ENCODE measurements at regions not wholly inside any gene's neighbourhood (a gene's known extent, or its start where the extent isn't known, plus 50 kb on each side); places are given as distances from the start of the nearest gene placed in this dataset.

- H3K4me3 ChIP-seq (ENCODE audit: low read length) = no peak overlapping the region
- DNase-seq (ENCODE audit: low read depth, low spot score) = no peak
These were observed 159.4 kb upstream of the FST start for GRCh38 chr5:53321073-53321472.

GRCh38 chr5:53321721-53322120, 158.7 kb upstream of the FST start:
- no peak overlapping the region for H3K4me3 ChIP-seq (ENCODE audit: low read length)

GRCh38 chr5:53322257-53322656, 158.2 kb upstream of the FST start:
- no peak for DNase-seq (ENCODE audit: low read depth, low spot score)
- no peak overlapping the region for H3K4me3 ChIP-seq (ENCODE audit: low read length)

More at GRCh38 chr5:53321721-53322120, 158.7 kb upstream of the FST start:
- no peak for DNase-seq (ENCODE audit: low read depth, low spot score)

- no peak overlapping the region for H3K4me3 ChIP-seq (ENCODE audit: low read length)
- no peak for DNase-seq (ENCODE audit: low read depth, low spot score)
These were observed 156.9 kb upstream of the FST start for GRCh38 chr5:53323511-53323910.

GRCh38 chr5:53323943-53324642, 156.3 kb upstream of the FST start:
- no peak for DNase-seq (ENCODE audit: low read depth, low spot score)
- H3K4me3 ChIP-seq (ENCODE audit: low read length) = no peak overlapping the region

GRCh38 chr5:53326424-53327153, 153.8 kb upstream of the FST start:
- H3K4me3 ChIP-seq (ENCODE audit: low read length) = no peak overlapping the region
- no peak for DNase-seq (ENCODE audit: low read depth, low spot score)

GRCh38 chr5:53327811-53328334, 152.6 kb upstream of the FST start:
- DNase-seq (ENCODE audit: low read depth, low spot score) = no peak
- H3K4me3 ChIP-seq (ENCODE audit: low read length) = no peak overlapping the region

GRCh38 chr5:53330491-53330890, 149.9 kb upstream of the FST start:
- no peak overlapping the region for H3K4me3 ChIP-seq (ENCODE audit: low read length)
- no peak for DNase-seq (ENCODE audit: low read depth, low spot score)

GRCh38 chr5:53331463-53331862, 149.0 kb upstream of the FST start:
- DNase-seq (ENCODE audit: low read depth, low spot score) = no peak
- H3K4me3 ChIP-seq (ENCODE audit: low read length) = no peak overlapping the region

- no peak for DNase-seq (ENCODE audit: low read depth, low spot score)
These were observed 147.3 kb upstream of the FST start for GRCh38 chr5:53333160-53333559.

GRCh38 chr5:53334431-53334941, 145.9 kb upstream of the FST start:
- H3K4me3 ChIP-seq (ENCODE audit: low read length) = no peak overlapping the region
- DNase-seq (ENCODE audit: low read depth, low spot score) = no peak

More at GRCh38 chr5:53333160-53333559, 147.3 kb upstream of the FST start:
- no peak overlapping the region for H3K4me3 ChIP-seq (ENCODE audit: low read length)

GRCh38 chr5:53335115-53335514, 145.3 kb upstream of the FST start:
- DNase-seq (ENCODE audit: low read depth, low spot score) = no peak
- no peak overlapping the region for H3K4me3 ChIP-seq (ENCODE audit: low read length)

GRCh38 chr5:53337827-53338226, 142.6 kb upstream of the FST start:
- H3K4me3 ChIP-seq (ENCODE audit: low read length) = no peak overlapping the region
- DNase-seq (ENCODE audit: low read depth, low spot score) = no peak

GRCh38 chr5:53338971-53339370, 141.5 kb upstream of the FST start:
- DNase-seq (ENCODE audit: low read depth, low spot score) = no peak
- H3K4me3 ChIP-seq (ENCODE audit: low read length) = no peak overlapping the region

- no peak overlapping the region for H3K4me3 ChIP-seq (ENCODE audit: low read length)
- no peak for DNase-seq (ENCODE audit: low read depth, low spot score)
These were observed 140.4 kb upstream of the FST start for GRCh38 chr5:53339962-53340540.

GRCh38 chr5:53340956-53341750, 139.3 kb upstream of the FST start:
- DNase-seq (ENCODE audit: low read depth, low spot score) = no peak
- no peak overlapping the region for H3K4me3 ChIP-seq (ENCODE audit: low read length)

- no peak for DNase-seq (ENCODE audit: low read depth, low spot score)
- no peak overlapping the region for H3K4me3 ChIP-seq (ENCODE audit: low read length)
These were observed 138.2 kb upstream of the FST start for GRCh38 chr5:53342236-53342635.

GRCh38 chr5:53343187-53343586, 137.2 kb upstream of the FST start:
- no peak for DNase-seq (ENCODE audit: low read depth, low spot score)
- no peak overlapping the region for H3K4me3 ChIP-seq (ENCODE audit: low read length)

GRCh38 chr5:53350368-53350767, 130.1 kb upstream of the FST start:
- no peak overlapping the region for H3K4me3 ChIP-seq (ENCODE audit: low read length)
- no peak for DNase-seq (ENCODE audit: low read depth, low spot score)
